SK-N-SH treated with all-trans-retinoic acid at 6 μM for 48 hours (cell line): ENCODE measurements at regions not wholly inside any gene's neighbourhood (a gene's known extent, or its start where the extent isn't known, plus 50 kb on each side); places are given as distances from the start of the nearest gene placed in this dataset.

Experiments used
- ARNTL ChIP-seq: fragments of 450-650 bp; formaldehyde crosslinking; IDR thresholded peaks from 2 replicates; pipeline ENCODE4 v1.5.0; 2020; ENCODE audit warnings: low read depth, mild to moderate bottlenecking, moderate library complexity, borderline replicate concordance
- CREB5 ChIP-seq: fragments of 250-450 bp; sonication (Bioruptor Pico); IDR thresholded peaks from 2 replicates; pipeline ENCODE4 v1.5.1; 2020; ENCODE audit warnings: low read depth, mild to moderate bottlenecking, moderate library complexity
- ISL1 ChIP-seq: fragments of 250-450 bp; sonication (Bioruptor Pico); IDR thresholded peaks from 2 replicates; pipeline ENCODE4 v2.1.2; 2022; ENCODE audit warnings: mild to moderate bottlenecking, moderate library complexity
- OSR1 ChIP-seq: fragments of 250-450 bp; sonication (Bioruptor Pico); IDR thresholded peaks from 2 replicates; pipeline ENCODE4 v1.8.0; 2022; ENCODE audit warnings: moderate library complexity, mild to moderate bottlenecking, inconsistent platforms
- PATZ1 ChIP-seq: fragments of 250-450 bp; sonication (Bioruptor Pico); IDR thresholded peaks from 2 replicates; pipeline ENCODE4 v1.8.0; 2020; ENCODE audit warnings: mild to moderate bottlenecking, moderate library complexity, borderline replicate concordance
- POU6F1 ChIP-seq: fragments of 250-450 bp; sonication (Bioruptor Pico); IDR thresholded peaks from 2 replicates; pipeline ENCODE4 v1.8.0; 2021; ENCODE audit warnings: low read depth, mild to moderate bottlenecking, moderate library complexity, borderline replicate concordance
- SNAI2 ChIP-seq: fragments of 250-450 bp; sonication (Bioruptor Pico); IDR thresholded peaks from 2 replicates; pipeline ENCODE4 v1.5.0; 2020; ENCODE audit warnings: mild to moderate bottlenecking, moderate library complexity
- TCF4 ChIP-seq: fragments of 250-450 bp; sonication (Bioruptor Pico); IDR thresholded peaks from 2 replicates; pipeline ENCODE4 v1.8.0; 2021; ENCODE audit warnings: mild to moderate bottlenecking, moderate library complexity, borderline replicate concordance
- ZFP30 ChIP-seq: fragments of 450-650 bp; formaldehyde crosslinking; IDR thresholded peaks from 2 replicates; pipeline ENCODE4 v1.5.0; 2022; ENCODE audit warnings: mild to moderate bottlenecking, moderate library complexity
- ZNF70 ChIP-seq: fragments of 450-650 bp; formaldehyde crosslinking; IDR thresholded peaks from 2 replicates; pipeline ENCODE4 v1.5.0; 2020; ENCODE audit warnings: mild to moderate bottlenecking, moderate library complexity
- ZNF8 ChIP-seq: fragments of 450-650 bp; formaldehyde crosslinking; IDR thresholded peaks from 2 replicates; pipeline ENCODE4 v1.5.0; 2020; ENCODE audit warnings: mild to moderate bottlenecking, moderate library complexity
- TF ChIP-seq, protein P1 (sequence below): fragments of 250-450 bp; sonication (Bioruptor Pico); IDR thresholded peaks from 2 replicates; pipeline ENCODE4 v1.5.0; 2020; ENCODE audit warnings: mild to moderate bottlenecking, moderate library complexity
- TF ChIP-seq, protein P2 (sequence below): fragments of 250-450 bp; sonication (Bioruptor Pico); IDR thresholded peaks from 2 replicates; pipeline ENCODE4 v1.5.1; 2021; ENCODE audit warnings: mild to moderate bottlenecking, moderate library complexity

DNA sequence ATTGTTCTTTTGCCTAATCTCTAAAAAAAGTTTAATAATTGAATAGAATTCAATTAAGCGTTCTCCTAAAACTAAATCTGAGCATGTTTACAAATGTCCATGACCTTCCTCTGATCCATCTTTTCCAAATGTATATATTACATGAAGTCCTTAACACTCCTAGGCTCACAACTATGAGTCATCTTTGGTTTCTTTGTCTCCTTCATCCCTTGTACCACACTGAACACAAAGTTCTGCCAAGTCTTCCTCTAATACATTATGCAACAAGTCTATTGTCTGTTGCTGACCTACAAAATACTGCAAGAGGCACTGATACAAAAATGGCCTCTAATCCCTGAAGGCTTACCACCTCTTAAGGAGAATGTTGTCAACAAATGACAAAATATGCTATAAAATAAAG lies 550.2 kb downstream of the PYDC2 start:
- TF ChIP-seq, protein P1, sequence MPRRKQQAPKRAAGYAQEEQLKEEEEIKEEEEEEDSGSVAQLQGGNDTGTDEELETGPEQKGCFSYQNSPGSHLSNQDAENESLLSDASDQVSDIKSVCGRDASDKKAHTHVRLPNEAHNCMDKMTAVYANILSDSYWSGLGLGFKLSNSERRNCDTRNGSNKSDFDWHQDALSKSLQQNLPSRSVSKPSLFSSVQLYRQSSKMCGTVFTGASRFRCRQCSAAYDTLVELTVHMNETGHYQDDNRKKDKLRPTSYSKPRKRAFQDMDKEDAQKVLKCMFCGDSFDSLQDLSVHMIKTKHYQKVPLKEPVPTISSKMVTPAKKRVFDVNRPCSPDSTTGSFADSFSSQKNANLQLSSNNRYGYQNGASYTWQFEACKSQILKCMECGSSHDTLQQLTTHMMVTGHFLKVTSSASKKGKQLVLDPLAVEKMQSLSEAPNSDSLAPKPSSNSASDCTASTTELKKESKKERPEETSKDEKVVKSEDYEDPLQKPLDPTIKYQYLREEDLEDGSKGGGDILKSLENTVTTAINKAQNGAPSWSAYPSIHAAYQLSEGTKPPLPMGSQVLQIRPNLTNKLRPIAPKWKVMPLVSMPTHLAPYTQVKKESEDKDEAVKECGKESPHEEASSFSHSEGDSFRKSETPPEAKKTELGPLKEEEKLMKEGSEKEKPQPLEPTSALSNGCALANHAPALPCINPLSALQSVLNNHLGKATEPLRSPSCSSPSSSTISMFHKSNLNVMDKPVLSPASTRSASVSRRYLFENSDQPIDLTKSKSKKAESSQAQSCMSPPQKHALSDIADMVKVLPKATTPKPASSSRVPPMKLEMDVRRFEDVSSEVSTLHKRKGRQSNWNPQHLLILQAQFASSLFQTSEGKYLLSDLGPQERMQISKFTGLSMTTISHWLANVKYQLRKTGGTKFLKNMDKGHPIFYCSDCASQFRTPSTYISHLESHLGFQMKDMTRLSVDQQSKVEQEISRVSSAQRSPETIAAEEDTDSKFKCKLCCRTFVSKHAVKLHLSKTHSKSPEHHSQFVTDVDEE (CRISPR knock-in tag) = no peak
- TF ChIP-seq ARNTL = no peak
- TF ChIP-seq PATZ1 (CRISPR knock-in tag) = no peak
- TF ChIP-seq ZNF8 (CRISPR knock-in tag) = no peak
- TF ChIP-seq ISL1 (CRISPR knock-in tag) = no peak
- TF ChIP-seq POU6F1 (CRISPR knock-in tag) = no peak
- no peak for TF ChIP-seq SNAI2 (CRISPR knock-in tag)
- no peak for TF ChIP-seq ZNF70 (CRISPR knock-in tag)
- TF ChIP-seq, protein P2, sequence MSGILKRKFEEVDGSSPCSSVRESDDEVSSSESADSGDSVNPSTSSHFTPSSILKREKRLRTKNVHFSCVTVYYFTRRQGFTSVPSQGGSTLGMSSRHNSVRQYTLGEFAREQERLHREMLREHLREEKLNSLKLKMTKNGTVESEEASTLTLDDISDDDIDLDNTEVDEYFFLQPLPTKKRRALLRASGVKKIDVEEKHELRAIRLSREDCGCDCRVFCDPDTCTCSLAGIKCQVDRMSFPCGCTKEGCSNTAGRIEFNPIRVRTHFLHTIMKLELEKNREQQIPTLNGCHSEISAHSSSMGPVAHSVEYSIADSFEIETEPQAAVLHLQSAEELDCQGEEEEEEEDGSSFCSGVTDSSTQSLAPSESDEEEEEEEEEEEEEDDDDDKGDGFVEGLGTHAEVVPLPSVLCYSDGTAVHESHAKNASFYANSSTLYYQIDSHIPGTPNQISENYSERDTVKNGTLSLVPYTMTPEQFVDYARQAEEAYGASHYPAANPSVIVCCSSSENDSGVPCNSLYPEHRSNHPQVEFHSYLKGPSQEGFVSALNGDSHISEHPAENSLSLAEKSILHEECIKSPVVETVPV (CRISPR knock-in tag) = no peak
- no peak for TF ChIP-seq OSR1 (CRISPR knock-in tag)
- no peak for TF ChIP-seq CREB5
- TF ChIP-seq TCF4 (CRISPR knock-in tag) = no peak
- no peak for TF ChIP-seq ZFP30 (CRISPR knock-in tag)
